Thyroid gland (tissue), 4 donors: ENCODE measurements at regions not wholly inside any gene's neighbourhood (a gene's known extent, or its start where the extent isn't known, plus 50 kb on each side); places are given as distances from the start of the nearest gene placed in this dataset.

Source experiments
- POLR2A ChIP-seq, 2 donors: fragments of 450-650 bp; IDR thresholded peaks; one replicate each; pipeline ENCODE4 v1.6.1; 2017; ENCODE audit warnings: antibody characterized with exemption in 2 of 2, mild to moderate bottlenecking in 2 of 2, moderate library complexity in 1 of 2
- TF ChIP-seq, protein P1 (sequence below), 6 experiments: fragments of 200-600 bp in 3 of 6; fragments of 450-650 bp in 3 of 6; sonication (generic) in 3 of 6; IDR thresholded peaks; one replicate each; pipeline ENCODE4 v1.5.1; 2016 to 2019; ENCODE audit warnings: antibody characterized with exemption in 6 of 6, mild to moderate bottlenecking in 2 of 6, inconsistent platforms in 1 of 6, moderate library complexity in 1 of 6

DNA sequence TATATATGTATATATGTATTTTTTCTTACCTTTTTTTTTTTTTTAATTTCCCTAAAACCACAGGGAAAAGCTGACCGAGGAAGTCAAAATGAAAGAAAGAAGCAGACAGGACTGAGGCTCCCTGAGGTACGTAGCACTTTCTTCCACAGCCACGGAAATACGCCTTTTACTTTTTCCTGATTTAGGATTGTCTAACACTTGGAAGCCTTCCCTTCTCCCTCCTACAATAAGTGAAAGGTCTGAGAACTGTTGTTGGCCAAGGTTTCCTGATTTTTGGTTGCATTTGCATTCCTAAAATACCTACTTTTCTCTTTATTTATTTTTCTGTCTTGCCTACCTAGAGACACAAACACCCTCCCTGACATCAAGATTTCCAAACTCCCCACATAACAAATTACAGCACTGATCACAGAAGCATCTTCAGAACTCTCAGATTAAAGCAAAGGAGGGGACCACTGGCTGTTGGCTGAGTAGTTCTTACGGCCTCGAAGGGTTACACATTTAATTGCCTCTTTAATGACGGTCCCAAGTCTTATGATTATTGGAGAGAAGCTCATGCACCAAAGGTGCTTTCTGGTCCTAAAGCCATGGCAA, 778.5 kb upstream of the FANCL start:
- TF ChIP-seq, protein P1, sequence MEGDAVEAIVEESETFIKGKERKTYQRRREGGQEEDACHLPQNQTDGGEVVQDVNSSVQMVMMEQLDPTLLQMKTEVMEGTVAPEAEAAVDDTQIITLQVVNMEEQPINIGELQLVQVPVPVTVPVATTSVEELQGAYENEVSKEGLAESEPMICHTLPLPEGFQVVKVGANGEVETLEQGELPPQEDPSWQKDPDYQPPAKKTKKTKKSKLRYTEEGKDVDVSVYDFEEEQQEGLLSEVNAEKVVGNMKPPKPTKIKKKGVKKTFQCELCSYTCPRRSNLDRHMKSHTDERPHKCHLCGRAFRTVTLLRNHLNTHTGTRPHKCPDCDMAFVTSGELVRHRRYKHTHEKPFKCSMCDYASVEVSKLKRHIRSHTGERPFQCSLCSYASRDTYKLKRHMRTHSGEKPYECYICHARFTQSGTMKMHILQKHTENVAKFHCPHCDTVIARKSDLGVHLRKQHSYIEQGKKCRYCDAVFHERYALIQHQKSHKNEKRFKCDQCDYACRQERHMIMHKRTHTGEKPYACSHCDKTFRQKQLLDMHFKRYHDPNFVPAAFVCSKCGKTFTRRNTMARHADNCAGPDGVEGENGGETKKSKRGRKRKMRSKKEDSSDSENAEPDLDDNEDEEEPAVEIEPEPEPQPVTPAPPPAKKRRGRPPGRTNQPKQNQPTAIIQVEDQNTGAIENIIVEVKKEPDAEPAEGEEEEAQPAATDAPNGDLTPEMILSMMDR (IDR thresholded peaks at IDR 0.05), result no peak
- TF ChIP-seq POLR2A (IDR thresholded peaks at IDR 0.05), result no peak
